OCI-LY7 (cell line): ENCODE measurements at regions not wholly inside any gene's neighbourhood (a gene's known extent, or its start where the extent isn't known, plus 50 kb on each side); places are given as distances from the start of the nearest gene placed in this dataset.

ENCODE experiments used
- BruUV-seq: library from RNA; stranded (reverse); fragments of 400-500 nt; replicated peaks from 2 replicates; lab custom pipeline; 2021; lab: Mats Ljungman, UMichigan
- CTCF ChIA-PET: fragments of 300-600 bp; sonication (Branson Sonifier 250); formaldehyde crosslinking; loops from one replicate; lab custom pipeline; 2022; ENCODE audit warnings: antibody characterized with exemption; ENCODE audit not compliant: unreplicated experiment; lab: Charles Lee
- POLR2A ChIA-PET: fragments of 300-600 bp; sonication (Branson Sonifier 250); formaldehyde crosslinking; loops from one replicate; lab custom pipeline; 2022; ENCODE audit warnings: antibody characterized with exemption; lab: Charles Lee
- DNase-seq: peaks from one replicate; pipeline ENCODE4 v3.0.0-alpha.2; 2015; ENCODE audit warnings: low spot score
- H2AFZ ChIP-seq: fragments of 200-600 bp; sonication (generic), shearing (Covaris generic); 2 replicates; pipeline ENCODE4 v1.6.1; 2014; ENCODE audit warnings: mild to moderate bottlenecking, antibody characterized with exemption, low read length, moderate library complexity
- H3K27ac ChIP-seq: fragments of 200-600 bp; sonication (generic); 2 replicates; pipeline ENCODE4 v1.5.1; 2014; ENCODE audit warnings: mixed run types, low read depth, mild to moderate bottlenecking, moderate library complexity, low read length, inconsistent platforms; ENCODE audit not compliant: poor library complexity, severe bottlenecking
- H3K36me3 ChIP-seq: fragments of 200-600 bp; sonication (generic); 2 replicates; pipeline ENCODE4 v1.6.1; 2014; ENCODE audit warnings: mild to moderate bottlenecking, antibody characterized with exemption, low read length, moderate library complexity, mixed read lengths; ENCODE audit not compliant: insufficient read depth
- H3K4me1 ChIP-seq: fragments of 200-600 bp; sonication (generic); 2 replicates; pipeline ENCODE4 v1.5.1; 2014; ENCODE audit warnings: mild to moderate bottlenecking, low read length; ENCODE audit not compliant: insufficient read depth, poor library complexity, severe bottlenecking
- H3K4me2 ChIP-seq: fragments of 200-600 bp; sonication (generic); 2 replicates; pipeline ENCODE4 v1.6.1; 2014; ENCODE audit warnings: mild to moderate bottlenecking, low read length
- H3K4me3 ChIP-seq: fragments of 200-600 bp; sonication (generic); 2 replicates; pipeline ENCODE4 v1.5.1; 2014; ENCODE audit warnings: mild to moderate bottlenecking, low read depth, low read length; ENCODE audit not compliant: poor library complexity, severe bottlenecking
- H3K79me2 ChIP-seq: fragments of 200-600 bp; sonication (generic); 2 replicates; pipeline ENCODE4 v1.6.1; 2016; ENCODE audit warnings: low read depth, mild to moderate bottlenecking, low read length, moderate library complexity, mixed read lengths; ENCODE audit not compliant: insufficient read depth
- H3K9me2 ChIP-seq: fragments of 200-600 bp; sonication (generic); 2 replicates; pipeline ENCODE4 v1.6.1; 2016; ENCODE audit warnings: mild to moderate bottlenecking, low read length, mixed read lengths; ENCODE audit not compliant: insufficient read depth
- H3K9me3 ChIP-seq: fragments of 200-600 bp; sonication (generic); 2 replicates; pipeline ENCODE4 v1.6.1; 2014; ENCODE audit warnings: mild to moderate bottlenecking, mixed run types, low read length, mixed read lengths
- H4K20me1 ChIP-seq: fragments of 200-600 bp; sonication (generic); 2 replicates; pipeline ENCODE4 v1.6.1; 2014; ENCODE audit warnings: mild to moderate bottlenecking, antibody characterized with exemption, low read length, moderate library complexity, mixed read lengths; ENCODE audit not compliant: insufficient read depth
- CTCF ChIP-seq: fragments of 200-600 bp; sonication (generic); conservative IDR thresholded peaks from 2 replicates; pipeline ENCODE4 v1.5.1; 2014; ENCODE audit warnings: mild to moderate bottlenecking, antibody characterized with exemption, low read length, moderate library complexity, mixed read lengths
- EZH2phosphoT487 ChIP-seq: fragments of 200-600 bp; sonication (generic); IDR thresholded peaks from 2 replicates; pipeline ENCODE4 v1.6.1; 2018; ENCODE audit warnings: low read depth, borderline replicate concordance, mild to moderate bottlenecking, mixed run types, antibody characterized with exemption, low read length, moderate library complexity, mixed read lengths
- intact Hi-C: fragments of 100-400 bp; cut with micrococcal nuclease; formaldehyde crosslinking; loops from one replicate; pipeline ENCODE4 v1.10.0; 2022; ENCODE audit not compliant: unreplicated experiment

- H3K79me2 ChIP-seq, result no peaks in the 10 kb centered on the region
- H3K9me3 ChIP-seq, result no peaks in the 10 kb centered on the region
- H4K20me1 ChIP-seq, result no peaks in the 10 kb centered on the region
- intact Hi-C loops, result no loop called here
- BruUV-seq, result no TSS peak
- CTCF ChIA-PET, result no interaction called here
- H3K4me1 ChIP-seq, result peaks cover 18% of the 10 kb centered on the region
- POLR2A ChIA-PET, result no interaction called here
- no peak for DNase-seq
- H3K9me2 ChIP-seq, result no peaks in the 10 kb centered on the region
- TF ChIP-seq CTCF (no peak), EZH2phosphoT487 (no peak)
- no peak overlapping the region for H3K4me2 ChIP-seq
- H3K27ac ChIP-seq, result no peak overlapping the region
- no peaks in the 10 kb centered on the region for H3K36me3 ChIP-seq
- H2AFZ ChIP-seq, result no peak overlapping the region
- no peak overlapping the region for H3K4me3 ChIP-seq
Measured at GRCh38 chr11:123357990-123358827, 71.9 kb upstream of the GRAMD1B start.

GRCh38 chr11:123357353-123357989 lies 72.6 kb upstream of the GRAMD1B start:
- Histone ChIP-seq H3K4me1 (peaks cover 11% of the 10 kb centered on the region), H3K4me3 (no peak overlapping the region), H3K4me2 (no peak overlapping the region), H3K9me2 (no peaks in the 10 kb centered on the region), H3K36me3 (no peaks in the 10 kb centered on the region), H3K9me3 (no peaks in the 10 kb centered on the region), H3K27ac (no peak overlapping the region), H4K20me1 (no peaks in the 10 kb centered on the region), H3K79me2 (no peaks in the 10 kb centered on the region), H2AFZ (no peak overlapping the region)
- POLR2A ChIA-PET, result no interaction called here
- no peak for TF ChIP-seq EZH2phosphoT487
- TF ChIP-seq CTCF, result no peak
- intact Hi-C loops, result no loop called here
- DNase-seq, result no peak
- BruUV-seq, result no TSS peak
- CTCF ChIA-PET, result no interaction called here
